DMS53 treated with DMSO at 0.1 percent for 48 hours (cell line): ENCODE measurements at regions not wholly inside any gene's neighbourhood (a gene's known extent, or its start where the extent isn't known, plus 50 kb on each side); places are given as distances from the start of the nearest gene placed in this dataset.

ENCODE experiments used
- DNase-seq: peaks from one replicate; lab custom pipeline; 2025; ENCODE audit not compliant: unreplicated experiment; lab: John Stamatoyannopoulos, UW

- no peak for DNase-seq
These were observed 356.8 kb upstream of the KIF2A start for GRCh38 chr5:61949054-61949678.

GRCh38 chr5:61949679-61950435, 356.1 kb upstream of the KIF2A start:
- no peak for DNase-seq

- DNase-seq = no peak
These were observed 354.7 kb upstream of the KIF2A start for GRCh38 chr5:61951295-61951694.

GRCh38 chr5:61953913-61954312, 352.1 kb upstream of the KIF2A start:
- no peak for DNase-seq

- DNase-seq = no peak
These were observed 341.8 kb upstream of the KIF2A start for GRCh38 chr5:61964201-61964600.

- DNase-seq = no peak
These were observed 340.9 kb upstream of the KIF2A start for GRCh38 chr5:61965069-61965468.

GRCh38 chr5:61965490-61965889, 340.5 kb upstream of the KIF2A start:
- no peak for DNase-seq

GRCh38 chr5:61966296-61966955, 339.6 kb upstream of the KIF2A start:
- DNase-seq = no peak

- DNase-seq = no peak
These were observed 339.0 kb upstream of the KIF2A start for GRCh38 chr5:61966997-61967396.

GRCh38 chr5:61967681-61968080, 338.3 kb upstream of the KIF2A start:
- no peak for DNase-seq

- no peak for DNase-seq
These were observed 336.7 kb upstream of the KIF2A start for GRCh38 chr5:61969347-61969746.

GRCh38 chr5:61969755-61970154, 336.3 kb upstream of the KIF2A start:
- DNase-seq = no peak

GRCh38 chr5:61970218-61970617, 335.8 kb upstream of the KIF2A start:
- DNase-seq = no peak

GRCh38 chr5:61974680-61975079, 331.3 kb upstream of the KIF2A start:
- no peak for DNase-seq

- DNase-seq = no peak
These were observed 324.1 kb upstream of the KIF2A start for GRCh38 chr5:61981886-61982285.

GRCh38 chr5:61991430-61991829, 314.6 kb upstream of the KIF2A start:
- DNase-seq = no peak

GRCh38 chr5:61991866-61992265, 314.1 kb upstream of the KIF2A start:
- DNase-seq = no peak

GRCh38 chr5:61993295-61993927, 312.6 kb upstream of the KIF2A start:
- DNase-seq = no peak

GRCh38 chr5:61994171-61994570, 311.8 kb upstream of the KIF2A start:
- DNase-seq = no peak

- DNase-seq = no peak
These were observed 310.5 kb upstream of the KIF2A start for GRCh38 chr5:61995486-61995885.

- DNase-seq = no peak
These were observed 306.6 kb upstream of the KIF2A start for GRCh38 chr5:61999371-61999770.

GRCh38 chr5:62000646-62001045, 305.4 kb upstream of the KIF2A start:
- no peak for DNase-seq
